Ishikawa (cell line): ENCODE measurements at regions not wholly inside any gene's neighbourhood (a gene's known extent, or its start where the extent isn't known, plus 50 kb on each side); places are given as distances from the start of the nearest gene placed in this dataset.

ENCODE experiments used
- CEBPB ChIP-seq: IDR thresholded peaks from 2 replicates; pipeline ENCODE4 v1.6.1; 2012
- CREB1 ChIP-seq: IDR thresholded peaks from 2 replicates; pipeline ENCODE4 v1.6.1; 2012; ENCODE audit warnings: low read depth
- EGR1 ChIP-seq: IDR thresholded peaks from 2 replicates; pipeline ENCODE4 v1.6.1; 2012
- EP300 ChIP-seq: IDR thresholded peaks from 2 replicates; pipeline ENCODE4 v1.6.1; 2012; ENCODE audit warnings: borderline replicate concordance
- MAX ChIP-seq: IDR thresholded peaks from 2 replicates; pipeline ENCODE4 v1.6.1; 2012
- NFIC ChIP-seq: IDR thresholded peaks from 2 replicates; pipeline ENCODE4 v1.6.1; 2012
- RAD21 ChIP-seq: IDR thresholded peaks from 2 replicates; pipeline ENCODE4 v1.6.1; 2012; ENCODE audit warnings: low read depth
- REST ChIP-seq: IDR thresholded peaks from 2 replicates; pipeline ENCODE4 v1.6.1; 2012; ENCODE audit warnings: low read depth, mild to moderate bottlenecking
- TAF1 ChIP-seq: IDR thresholded peaks from 2 replicates; pipeline ENCODE4 v1.6.1; 2012; ENCODE audit warnings: low read depth, mild to moderate bottlenecking
- TCF12 ChIP-seq: IDR thresholded peaks from 2 replicates; pipeline ENCODE4 v1.6.1; 2012; ENCODE audit warnings: low read depth
- TEAD4 ChIP-seq: IDR thresholded peaks from 2 replicates; pipeline ENCODE4 v1.6.1; 2012
- YY1 ChIP-seq: IDR thresholded peaks from 2 replicates; pipeline ENCODE4 v1.6.1; 2012; ENCODE audit warnings: low read depth
- ZBTB7A ChIP-seq: IDR thresholded peaks from 2 replicates; pipeline ENCODE4 v1.6.1; 2012; ENCODE audit warnings: low read depth
- TF ChIP-seq, protein P1 (sequence below): IDR thresholded peaks from 2 replicates; pipeline ENCODE4 v1.6.1; 2012

- TF ChIP-seq CEBPB (no peak), YY1 (no peak), REST (no peak), TCF12 (no peak), ZBTB7A (no peak), MAX (no peak), TAF1 (no peak), NFIC (no peak), RAD21 (no peak), TEAD4 (no peak), CREB1 (no peak), EP300 (no peak), EGR1 (no peak)
- TF ChIP-seq, protein P1, sequence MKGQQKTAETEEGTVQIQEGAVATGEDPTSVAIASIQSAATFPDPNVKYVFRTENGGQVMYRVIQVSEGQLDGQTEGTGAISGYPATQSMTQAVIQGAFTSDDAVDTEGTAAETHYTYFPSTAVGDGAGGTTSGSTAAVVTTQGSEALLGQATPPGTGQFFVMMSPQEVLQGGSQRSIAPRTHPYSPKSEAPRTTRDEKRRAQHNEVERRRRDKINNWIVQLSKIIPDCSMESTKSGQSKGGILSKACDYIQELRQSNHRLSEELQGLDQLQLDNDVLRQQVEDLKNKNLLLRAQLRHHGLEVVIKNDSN = no peak
These were observed 1398.0 kb upstream of the FLRT2 start for GRCh38 chr14:84131924-84132323.
